Adrenal gland (tissue), 9 donors: ENCODE measurements at regions not wholly inside any gene's neighbourhood (a gene's known extent, or its start where the extent isn't known, plus 50 kb on each side); places are given as distances from the start of the nearest gene placed in this dataset.

ENCODE experiments used
- DNase-seq, 7 donors: peaks; one replicate each; pipeline ENCODE4 v3.0.0-alpha.2; 2019 to 2020
- H3K27ac ChIP-seq, 5 donors: fragments of 200-600 bp; sonication (generic) in 4 of 5; 1 replicate in 3 of 5; 2 replicates in 2 of 5; pipeline versions ENCODE4 v1.5.1 to v1.8.0; 2016 to 2020; ENCODE audit warnings: mild to moderate bottlenecking in 1 of 5
- H3K27me3 ChIP-seq: fragments of 200-600 bp; 2 replicates; pipeline ENCODE4 v1.8.0; 2021
- H3K36me3 ChIP-seq, 2 donors: fragments of 200-600 bp; replicated peaks in 1 of 2; 1 replicate in 1 of 2; 2 replicates in 1 of 2; pipeline versions ENCODE4 v1.5.1 to v1.8.0; 2018 to 2022
- H3K4me1 ChIP-seq, 2 donors: fragments of 200-600 bp; replicated peaks in 1 of 2; 1 replicate in 1 of 2; 2 replicates in 1 of 2; pipeline versions ENCODE4 v1.5.1 to v1.8.0; 2018 to 2021
- H3K4me3 ChIP-seq, 4 donors: fragments of 200-600 bp; sonication (generic) in 3 of 4; one replicate each; pipeline ENCODE4 v1.5.1; 2016 to 2018
- H3K9me3 ChIP-seq, 3 donors: fragments of 200-600 bp; sonication (generic) in 1 of 3; replicated peaks in 1 of 3; 1 replicate in 2 of 3; 2 replicates in 1 of 3; pipeline versions ENCODE4 v1.5.1 to v1.8.0; 2016 to 2021
- POLR2A ChIP-seq, 2 donors: fragments of 450-650 bp; IDR thresholded peaks; one replicate each; pipeline ENCODE4 v1.6.1; 2017; ENCODE audit warnings: antibody characterized with exemption in 2 of 2, mild to moderate bottlenecking in 2 of 2, moderate library complexity in 1 of 2
- WGBS, 4 donors: extraction: QIAGEN DNeasy Blood & Tissue Kit in 2 of 4; methylation state at CpG; one replicate each; pipeline versions ENCODE4 v1.1.5 to v1.1.7; 2013 to 2017; 5-methylcytosine and 5-hydroxymethylcytosine counted together
- intact Hi-C, 2 donors: fragments of 100-400 bp; cut with DNase I; formaldehyde crosslinking; loops; one replicate each; pipeline versions ENCODE4 v1.14.1 to v1.15.0; 2022 to 2023
- TF ChIP-seq, protein P1 (sequence below), 6 experiments: fragments of 450-650 bp in 4 of 6; fragments of 200-600 bp in 2 of 6; sonication (generic) in 1 of 6; IDR thresholded peaks; 1 replicate in 5 of 6; 2 replicates in 1 of 6; pipeline versions ENCODE4 v1.5.1 to v1.8.0; 2016 to 2021; ENCODE audit warnings: antibody characterized with exemption in 6 of 6, mild to moderate bottlenecking in 2 of 6, moderate library complexity in 1 of 6
- donor health status: healthy with polysubstance abuse.
- donor health status: Bipolar disorder and iron deficiency.
- donor health status: DM: yes; HTN: yes; CAD: no.
- donor health status: DM: no; HTN: no; CAD: no.
- donor health status: DM: no; HTN: no; CAD: no.

DNA sequence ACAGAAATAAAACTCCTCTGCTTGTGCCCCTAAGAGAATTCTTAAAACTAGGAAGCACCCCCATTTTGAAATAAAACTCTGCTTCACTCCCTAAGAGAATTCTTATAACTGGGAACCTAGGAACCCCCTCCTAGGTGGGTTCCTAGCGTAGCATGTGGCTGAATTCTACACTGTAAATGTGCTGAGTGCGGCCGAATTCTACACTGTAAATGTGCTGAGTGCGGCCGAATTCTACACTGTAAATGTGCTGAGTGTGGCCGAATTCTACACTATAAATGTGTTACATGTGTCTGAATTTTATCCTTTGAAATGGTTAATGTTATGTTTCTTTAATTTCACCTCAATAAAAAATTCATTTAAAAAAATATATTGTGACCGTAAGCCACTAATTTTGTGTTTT, 79.3 kb downstream of the PSMB1 start:
- no peak overlapping the region for H3K4me3 ChIP-seq
- no peak overlapping the region for H3K27ac ChIP-seq
- H3K36me3 ChIP-seq: no peaks in the 10 kb centered on the region
- no peaks in the 10 kb centered on the region for H3K4me1 ChIP-seq
- intact Hi-C loops: no loop called here
- no peak for TF ChIP-seq POLR2A (IDR thresholded peaks at IDR 0.05)
- TF ChIP-seq, protein P1, sequence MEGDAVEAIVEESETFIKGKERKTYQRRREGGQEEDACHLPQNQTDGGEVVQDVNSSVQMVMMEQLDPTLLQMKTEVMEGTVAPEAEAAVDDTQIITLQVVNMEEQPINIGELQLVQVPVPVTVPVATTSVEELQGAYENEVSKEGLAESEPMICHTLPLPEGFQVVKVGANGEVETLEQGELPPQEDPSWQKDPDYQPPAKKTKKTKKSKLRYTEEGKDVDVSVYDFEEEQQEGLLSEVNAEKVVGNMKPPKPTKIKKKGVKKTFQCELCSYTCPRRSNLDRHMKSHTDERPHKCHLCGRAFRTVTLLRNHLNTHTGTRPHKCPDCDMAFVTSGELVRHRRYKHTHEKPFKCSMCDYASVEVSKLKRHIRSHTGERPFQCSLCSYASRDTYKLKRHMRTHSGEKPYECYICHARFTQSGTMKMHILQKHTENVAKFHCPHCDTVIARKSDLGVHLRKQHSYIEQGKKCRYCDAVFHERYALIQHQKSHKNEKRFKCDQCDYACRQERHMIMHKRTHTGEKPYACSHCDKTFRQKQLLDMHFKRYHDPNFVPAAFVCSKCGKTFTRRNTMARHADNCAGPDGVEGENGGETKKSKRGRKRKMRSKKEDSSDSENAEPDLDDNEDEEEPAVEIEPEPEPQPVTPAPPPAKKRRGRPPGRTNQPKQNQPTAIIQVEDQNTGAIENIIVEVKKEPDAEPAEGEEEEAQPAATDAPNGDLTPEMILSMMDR (IDR thresholded peaks at IDR 0.05): no peak
- H3K27me3 ChIP-seq: peaks cover 4% of the 10 kb centered on the region
- 83 to 88% (median 85%) methylated on average over 7 of the region's 7 CpGs for WGBS, 4 donors
- no peaks in the 10 kb centered on the region for H3K9me3 ChIP-seq
- DNase-seq: no peak

DNA sequence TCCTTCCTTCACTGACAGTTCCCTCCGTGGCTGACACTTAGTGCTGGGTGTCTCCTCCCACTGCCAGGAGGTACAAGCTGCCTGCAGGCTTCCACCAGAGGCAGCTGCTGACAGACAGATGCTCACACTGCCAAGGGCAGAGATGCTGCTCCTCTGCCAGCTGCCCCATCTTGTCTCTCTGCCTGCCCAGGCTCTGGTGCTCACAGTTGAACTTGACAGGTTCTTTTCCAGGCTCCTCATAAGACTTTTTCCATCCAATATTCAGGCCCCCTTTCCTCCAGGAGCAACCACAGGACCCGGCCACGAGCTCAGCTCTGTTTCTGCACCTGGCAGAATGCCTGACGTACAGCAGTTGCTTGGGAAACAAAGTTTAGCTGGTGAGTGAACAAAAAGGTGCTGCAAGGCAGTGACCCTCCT, 79.8 kb downstream of the PSMB1 start:
- TF ChIP-seq POLR2A (IDR thresholded peaks at IDR 0.05): no peak
- TF ChIP-seq, protein P1 (IDR thresholded peaks at IDR 0.05): no peak
- Histone ChIP-seq H3K27ac (no peak overlapping the region), H3K27me3 (peaks cover 4% of the 10 kb centered on the region), H3K4me1 (no peaks in the 10 kb centered on the region), H3K4me3 (no peak overlapping the region), H3K9me3 (no peaks in the 10 kb centered on the region), H3K36me3 (no peaks in the 10 kb centered on the region)
- WGBS, 4 donors: 33 to 35% (median 35%) methylated on average over 4 of the region's 4 CpGs
- intact Hi-C loops: no loop called here
- no peak for DNase-seq

DNA sequence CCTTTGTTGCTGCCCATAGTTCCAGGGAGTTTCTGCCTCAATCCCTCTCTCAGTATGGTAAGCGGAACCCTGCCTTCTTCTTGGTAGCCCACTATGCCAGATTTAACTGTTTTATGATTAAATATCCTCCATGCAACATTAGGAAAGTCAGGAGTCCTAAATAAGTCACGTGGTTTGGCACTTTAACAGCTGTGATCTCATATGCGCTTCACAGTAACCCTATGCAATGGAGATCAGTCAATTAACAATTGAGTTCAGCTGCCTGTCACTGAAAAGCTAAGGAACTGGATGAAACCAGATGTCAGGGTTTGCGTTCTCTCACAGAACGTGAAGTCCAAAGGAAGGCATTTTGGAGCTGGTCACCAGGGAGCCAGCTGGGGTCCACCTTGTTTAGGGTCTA, 81.6 kb downstream of the PSMB1 start:
- Histone ChIP-seq H3K4me1 (no peaks in the 10 kb centered on the region), H3K9me3 (no peaks in the 10 kb centered on the region), H3K36me3 (no peaks in the 10 kb centered on the region), H3K27me3 (peaks cover 4% of the 10 kb centered on the region), H3K4me3 (no peak overlapping the region), H3K27ac (no peak overlapping the region)
- 71 to 86% (median 80%) methylated on average over 5 of the region's 5 CpGs for WGBS, 4 donors
- no peak for TF ChIP-seq POLR2A (IDR thresholded peaks at IDR 0.05)
- TF ChIP-seq, protein P1 (IDR thresholded peaks at IDR 0.05): no peak
- intact Hi-C loops: no loop called here
- no peak for DNase-seq

DNA sequence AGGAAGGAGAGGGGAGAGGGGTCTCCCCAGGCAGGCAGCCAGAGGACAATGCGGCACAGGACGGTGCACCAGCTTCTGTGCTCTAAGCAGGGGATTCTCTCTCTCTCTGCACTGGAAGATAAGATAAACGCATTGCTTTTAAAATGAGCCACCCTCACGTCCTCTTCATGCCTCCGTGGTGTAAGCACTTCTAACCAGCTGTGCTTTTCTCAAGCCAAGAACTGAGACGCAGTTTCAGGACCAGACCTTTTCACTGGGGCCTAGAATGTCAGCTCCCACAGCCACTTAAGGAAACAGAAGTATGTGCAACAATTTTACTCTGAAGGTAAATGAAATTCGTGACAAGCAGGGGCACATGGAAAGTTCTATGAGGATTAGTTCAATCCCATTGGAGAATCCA, 82.4 kb downstream of the PSMB1 start:
- intact Hi-C loops: no loop called here
- 57 to 69% (median 59%) methylated on average over 7 of the region's 7 CpGs for WGBS, 4 donors
- no peaks in the 10 kb centered on the region for H3K36me3 ChIP-seq
- no peaks in the 10 kb centered on the region for H3K4me1 ChIP-seq
- no peak for TF ChIP-seq POLR2A (IDR thresholded peaks at IDR 0.05)
- TF ChIP-seq, protein P1 (IDR thresholded peaks at IDR 0.05): no peak
- H3K27ac ChIP-seq: no peak overlapping the region
- no peak overlapping the region for H3K4me3 ChIP-seq
- peaks cover 4% of the 10 kb centered on the region for H3K27me3 ChIP-seq
- DNase-seq: no peak
- no peaks in the 10 kb centered on the region for H3K9me3 ChIP-seq
